Stimulated activated CD8-positive, alpha-beta memory T cell treated with anti-CD3 and anti-CD28 coated beads, Interleukin-12 subunit alpha, Interleukin-12 subunit beta, amount 100 ng/mL, for 24 hours (primary cell): ENCODE measurements at regions not wholly inside any gene's neighbourhood (a gene's known extent, or its start where the extent isn't known, plus 50 kb on each side); places are given as distances from the start of the nearest gene placed in this dataset.

ENCODE experiments used
- DNase-seq: peaks from one replicate; pipeline ENCODE4 v3.0.0-alpha.2; 2020; ENCODE audit errors: extremely low read depth

GRCh38 chr22:48245196-48245485, 1482.7 kb downstream of the TBC1D22A start:
- no peak for DNase-seq

GRCh38 chr22:48244388-48245195, 1482.1 kb downstream of the TBC1D22A start:
- no peak for DNase-seq

- DNase-seq: no peak
These were observed 1480.0 kb downstream of the TBC1D22A start for GRCh38 chr22:48242461-48242864.

- no peak for DNase-seq
These were observed 1479.2 kb downstream of the TBC1D22A start for GRCh38 chr22:48241658-48242057.

- no peak for DNase-seq
These were observed 1478.4 kb downstream of the TBC1D22A start for GRCh38 chr22:48240935-48241230.

- no peak for DNase-seq
These were observed 1477.9 kb downstream of the TBC1D22A start for GRCh38 chr22:48240148-48240934.

- no peak for DNase-seq
These were observed 1477.2 kb downstream of the TBC1D22A start for GRCh38 chr22:48239461-48240147.

- no peak for DNase-seq
These were observed 1476.5 kb downstream of the TBC1D22A start for GRCh38 chr22:48238966-48239365.

GRCh38 chr22:48238284-48238915, 1476.0 kb downstream of the TBC1D22A start:
- no peak for DNase-seq

- no peak for DNase-seq
These were observed 1475.2 kb downstream of the TBC1D22A start for GRCh38 chr22:48237466-48238283.

- DNase-seq: no peak
These were observed 1473.8 kb downstream of the TBC1D22A start for GRCh38 chr22:48236261-48236660.

GRCh38 chr22:48235744-48236143, 1473.3 kb downstream of the TBC1D22A start:
- DNase-seq: no peak

- no peak for DNase-seq
These were observed 1471.6 kb downstream of the TBC1D22A start for GRCh38 chr22:48234011-48234410.

- DNase-seq: no peak
These were observed 1471.1 kb downstream of the TBC1D22A start for GRCh38 chr22:48233586-48233985.

GRCh38 chr22:48228468-48228867, 1466.0 kb downstream of the TBC1D22A start:
- no peak for DNase-seq

GRCh38 chr22:48227341-48228018, 1465.0 kb downstream of the TBC1D22A start:
- no peak for DNase-seq

- no peak for DNase-seq
These were observed 1463.9 kb downstream of the TBC1D22A start for GRCh38 chr22:48226026-48227013.

GRCh38 chr22:48224332-48224731, 1461.9 kb downstream of the TBC1D22A start:
- no peak for DNase-seq

GRCh38 chr22:48223488-48224190, 1461.2 kb downstream of the TBC1D22A start:
- DNase-seq: no peak
